IPS DF 19.7 (cell line): ENCODE measurements at regions not wholly inside any gene's neighbourhood (a gene's known extent, or its start where the extent isn't known, plus 50 kb on each side); places are given as distances from the start of the nearest gene placed in this dataset.

ENCODE experiments used
- DNase-seq: peaks from one replicate; pipeline ENCODE4 v3.0.0-alpha.2; 2013; ENCODE audit warnings: low read depth, low spot score

- DNase-seq, result no peak
These were observed 228.1 kb upstream of the STEAP1 start for GRCh38 chr7:89926194-89926593.

- no peak for DNase-seq
These were observed 227.6 kb upstream of the STEAP1 start for GRCh38 chr7:89926701-89927100.

- DNase-seq, result no peak
These were observed 226.5 kb upstream of the STEAP1 start for GRCh38 chr7:89927762-89928161.

GRCh38 chr7:89928451-89928850 is 225.8 kb upstream of the STEAP1 start:
- DNase-seq, result no peak

- DNase-seq, result no peak
These were observed 220.2 kb upstream of the STEAP1 start for GRCh38 chr7:89934101-89934500.

- DNase-seq, result no peak
These were observed 210.7 kb upstream of the STEAP1 start for GRCh38 chr7:89943525-89944050.

GRCh38 chr7:89958525-89959068 is 195.7 kb upstream of the STEAP1 start:
- DNase-seq, result no peak

- no peak for DNase-seq
These were observed 188.1 kb upstream of the STEAP1 start for GRCh38 chr7:89966067-89966664.

- no peak for DNase-seq
These were observed 178.7 kb upstream of the STEAP1 start for GRCh38 chr7:89975577-89975976.

- peak; percentile 9 for DNase-seq
These were observed 166.6 kb upstream of the STEAP1 start for GRCh38 chr7:89987665-89988064.

- DNase-seq, result no peak
These were observed 166.2 kb upstream of the STEAP1 start for GRCh38 chr7:89988074-89988473.

- no peak for DNase-seq
These were observed 164.8 kb upstream of the STEAP1 start for GRCh38 chr7:89989454-89989853.

GRCh38 chr7:89994483-89994882 is 159.8 kb upstream of the STEAP1 start:
- DNase-seq, result no peak

GRCh38 chr7:89998554-89998953 is 155.7 kb upstream of the STEAP1 start:
- DNase-seq, result no peak

GRCh38 chr7:90005836-90006235 is 148.4 kb upstream of the STEAP1 start:
- no peak for DNase-seq

GRCh38 chr7:90007001-90007654 is 147.1 kb upstream of the STEAP1 start:
- no peak for DNase-seq

- no peak for DNase-seq
These were observed 146.4 kb upstream of the STEAP1 start for GRCh38 chr7:90007831-90008230.

GRCh38 chr7:90022213-90022612 is 132.1 kb upstream of the STEAP1 start:
- no peak for DNase-seq

GRCh38 chr7:90025771-90026170 is 128.5 kb upstream of the STEAP1 start:
- no peak for DNase-seq

- no peak for DNase-seq
These were observed 120.4 kb upstream of the STEAP1 start for GRCh38 chr7:90033850-90034249.

GRCh38 chr7:90053094-90053493 is 101.2 kb upstream of the STEAP1 start:
- DNase-seq, result no peak

GRCh38 chr7:90061077-90061476 is 93.2 kb upstream of the STEAP1 start:
- no peak for DNase-seq

GRCh38 chr7:90064370-90064769 is 89.9 kb upstream of the STEAP1 start:
- DNase-seq, result no peak
